HG02623 (cell line): ENCODE measurements at regions not wholly inside any gene's neighbourhood (a gene's known extent, or its start where the extent isn't known, plus 50 kb on each side); places are given as distances from the start of the nearest gene placed in this dataset.

Source experiments
- ATAC-seq: cut with Tn5 transposase; IDR thresholded peaks from one replicate; pipeline ENCODE4 v1.9.1; 2021; ENCODE audit warnings: moderate library complexity; ENCODE audit not compliant: unreplicated experiment

- peak; percentile 59 for ATAC-seq
These were observed 519.2 kb downstream of the ARAP2 start for GRCh38 chr4:35725131-35725530.

GRCh38 chr4:35730414-35730813, 513.9 kb downstream of the ARAP2 start:
- ATAC-seq, result no peak

DNA sequence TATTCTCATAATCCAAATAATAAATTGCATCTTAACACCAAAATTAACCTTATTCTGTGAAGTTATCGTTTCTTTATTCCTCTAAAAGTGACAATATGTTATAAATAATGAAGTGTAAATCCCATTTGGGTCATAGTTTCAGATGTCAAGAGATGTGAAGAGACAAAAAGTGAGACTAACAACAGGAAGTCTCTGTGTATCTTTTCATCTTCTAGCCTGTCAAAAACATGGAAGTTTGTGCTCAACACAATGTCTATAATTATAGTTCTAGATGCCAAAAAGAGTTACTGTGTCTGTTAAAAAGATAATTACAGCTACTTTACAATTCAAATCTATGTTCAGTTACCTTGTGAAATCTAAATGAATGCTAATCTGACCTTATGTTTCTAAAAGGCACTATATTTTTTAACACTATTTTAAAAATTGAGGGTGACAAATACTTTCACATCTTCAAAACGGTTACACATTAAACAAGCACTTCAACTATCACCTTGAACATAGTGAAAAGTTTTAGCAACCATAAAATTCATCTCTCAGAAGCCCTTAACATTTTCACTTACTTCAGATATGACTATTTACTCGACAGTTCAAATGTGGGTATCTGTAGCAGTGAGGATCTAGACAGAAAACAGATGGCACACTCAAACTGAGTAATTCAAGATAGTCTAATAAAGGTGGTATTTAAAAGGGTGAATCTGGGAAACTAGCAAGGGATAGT, 509.8 kb downstream of the ARAP2 start:
- ATAC-seq, result peak; percentile 62

DNA sequence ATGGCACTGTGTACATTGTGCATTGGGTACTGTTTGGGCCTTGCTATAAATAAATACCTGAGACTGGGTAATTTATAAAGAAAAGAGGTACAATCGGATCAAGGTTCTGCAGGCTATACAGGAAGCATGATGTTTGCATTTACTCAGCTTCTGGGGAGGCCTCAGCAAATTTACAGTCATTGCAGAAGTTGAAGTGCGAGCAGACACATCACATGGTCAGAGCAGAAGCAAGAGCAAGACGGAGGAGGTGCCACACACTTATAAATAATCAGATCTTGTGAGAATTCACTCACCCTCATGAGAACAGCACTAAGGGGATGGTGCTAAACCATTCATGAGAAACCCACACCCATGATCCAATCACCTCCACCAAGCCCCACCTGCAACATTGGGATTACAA, 505.0 kb downstream of the ARAP2 start:
- ATAC-seq, result no peak

- ATAC-seq, result no peak
These were observed 490.3 kb downstream of the ARAP2 start for GRCh38 chr4:35754047-35754446.

DNA sequence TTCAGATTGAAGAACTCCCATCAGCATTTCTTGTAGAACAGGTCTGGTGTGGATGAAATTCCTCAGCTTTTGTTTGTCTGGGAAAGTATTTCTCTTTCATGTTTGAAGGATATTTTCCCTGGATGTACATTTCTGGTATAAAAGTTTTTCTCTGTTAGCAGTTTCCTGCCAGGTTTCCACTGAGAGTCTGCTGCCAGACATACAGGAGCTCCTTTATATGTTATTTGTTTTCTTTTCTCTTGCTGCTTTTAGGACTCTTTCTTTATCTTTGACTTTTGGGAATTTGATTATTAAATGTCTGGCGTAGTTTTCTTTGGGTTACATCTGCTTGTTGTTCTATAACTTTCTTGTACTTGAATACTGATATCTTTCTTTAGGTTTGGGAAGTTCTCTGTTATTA, 486.5 kb downstream of the ARAP2 start:
- no peak for ATAC-seq

DNA sequence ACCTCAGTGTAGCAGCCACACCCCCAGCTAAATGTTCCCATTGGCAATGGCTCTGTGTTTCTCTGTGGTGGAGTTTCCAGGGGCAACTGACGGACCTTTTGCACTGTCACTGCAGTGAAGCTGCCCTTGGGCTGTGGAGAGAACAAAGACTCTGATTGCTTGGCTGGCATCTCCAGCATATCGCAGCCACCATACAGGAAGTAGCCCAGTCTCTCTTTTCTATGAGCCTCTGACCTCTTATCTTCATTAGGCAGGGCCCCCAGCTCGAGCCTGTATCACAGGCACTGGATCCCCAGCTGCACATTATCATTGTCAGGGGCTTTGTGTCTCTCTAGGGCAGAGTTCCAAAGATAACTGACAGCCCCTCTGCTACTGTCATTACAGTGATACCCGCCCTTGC, 483.5 kb downstream of the ARAP2 start:
- no peak for ATAC-seq

DNA sequence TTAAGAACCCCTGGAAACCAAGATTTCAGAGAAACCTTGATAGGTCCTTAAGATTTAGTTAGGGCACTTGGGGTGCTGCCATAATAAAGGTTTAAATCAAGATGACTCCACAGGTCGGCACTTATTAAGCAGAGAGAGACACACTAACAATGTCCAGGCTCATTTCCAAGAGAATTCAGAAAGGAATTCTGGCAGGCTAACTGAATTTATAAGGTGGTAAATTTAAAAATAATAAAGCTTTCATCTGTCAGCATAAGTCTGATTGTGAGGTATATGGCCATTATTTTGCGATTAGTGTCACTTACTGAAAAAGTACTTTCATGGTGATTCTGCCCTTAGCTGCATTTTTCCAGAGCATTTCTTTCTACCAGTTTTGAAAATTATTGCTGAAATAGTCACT, 472.7 kb downstream of the ARAP2 start:
- ATAC-seq, result no peak

DNA sequence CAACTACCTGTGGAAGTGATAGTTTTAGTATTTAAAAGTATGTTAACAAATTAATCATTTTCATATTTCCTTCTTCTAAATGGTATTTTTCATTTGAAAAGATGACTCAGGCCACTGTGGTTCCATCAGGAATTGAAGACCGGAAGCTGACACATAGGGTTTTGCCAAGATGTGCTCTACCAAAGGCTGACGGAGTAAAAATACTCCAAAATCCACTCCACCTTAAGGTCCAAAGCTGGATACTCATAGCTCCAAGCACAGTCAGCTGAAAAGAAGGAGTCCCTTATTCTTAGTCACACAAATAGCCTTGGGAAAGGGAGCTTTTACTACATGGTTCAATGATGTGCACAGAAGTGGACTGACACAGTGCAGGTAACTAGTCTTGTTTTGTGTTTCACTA, 472.0 kb downstream of the ARAP2 start:
- no peak for ATAC-seq

DNA sequence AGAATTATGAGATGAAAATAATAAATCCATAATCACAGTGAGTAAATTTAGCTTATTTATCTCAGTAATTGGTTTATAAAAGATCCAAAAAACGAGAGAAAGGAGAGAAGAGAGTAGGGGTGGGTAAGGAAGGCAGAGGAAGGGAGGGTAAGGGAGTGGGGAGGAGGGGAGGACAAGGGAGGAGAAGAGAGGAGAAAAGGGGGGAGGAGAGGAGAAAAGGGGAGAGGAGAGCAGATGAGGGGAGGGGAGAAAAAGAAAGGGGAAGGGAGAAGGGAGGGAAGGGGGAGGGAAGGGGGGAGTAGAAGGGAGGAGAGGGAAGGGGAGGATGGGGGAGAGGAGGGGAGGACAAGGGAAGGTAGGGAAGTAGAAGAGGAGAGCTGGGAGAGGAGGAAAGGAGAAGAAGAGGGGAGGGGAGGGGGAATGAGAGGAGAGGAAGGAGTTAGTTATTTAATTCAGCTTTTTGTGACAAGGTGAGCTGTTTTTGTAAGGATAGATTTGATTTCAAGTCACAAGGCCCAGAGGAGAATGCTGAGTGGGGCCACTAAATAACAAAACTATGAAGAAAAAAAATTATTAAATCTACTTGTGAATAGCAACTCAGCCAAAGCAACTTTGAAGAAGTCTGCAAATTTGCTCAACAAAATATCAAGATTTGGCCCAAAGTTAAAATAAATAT, 454.3 kb downstream of the ARAP2 start:
- no peak for ATAC-seq

DNA sequence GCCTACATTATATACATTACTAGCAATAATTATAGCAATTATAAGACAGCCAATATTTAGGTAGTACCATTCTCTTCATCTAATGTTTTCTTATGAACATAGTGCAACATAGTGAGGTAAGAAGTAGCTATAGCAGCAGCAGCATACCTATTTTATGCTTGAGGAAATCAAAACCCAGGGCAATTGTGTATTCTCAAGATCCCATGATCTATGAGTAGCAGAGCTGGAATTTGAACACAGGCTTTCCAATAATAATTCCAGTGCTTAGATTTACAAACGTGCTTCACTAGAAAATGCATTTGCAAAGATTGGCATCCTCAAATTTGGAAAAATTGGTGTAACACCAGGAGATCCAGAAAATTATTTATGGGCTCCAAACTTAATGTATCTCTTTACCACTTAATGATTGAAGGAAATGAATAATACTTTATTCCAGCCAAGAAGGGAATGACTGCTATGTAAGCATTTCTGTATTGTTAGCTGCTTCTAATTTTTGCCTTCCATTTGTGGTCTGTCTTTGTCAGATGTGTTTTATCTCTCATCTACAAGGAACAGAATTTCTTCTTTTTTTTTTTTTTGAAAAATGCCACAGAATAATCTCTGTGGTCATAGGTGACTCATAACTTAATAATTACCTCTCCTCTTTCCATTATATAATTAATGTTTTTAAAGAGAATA, 451.1 kb downstream of the ARAP2 start:
- no peak for ATAC-seq

DNA sequence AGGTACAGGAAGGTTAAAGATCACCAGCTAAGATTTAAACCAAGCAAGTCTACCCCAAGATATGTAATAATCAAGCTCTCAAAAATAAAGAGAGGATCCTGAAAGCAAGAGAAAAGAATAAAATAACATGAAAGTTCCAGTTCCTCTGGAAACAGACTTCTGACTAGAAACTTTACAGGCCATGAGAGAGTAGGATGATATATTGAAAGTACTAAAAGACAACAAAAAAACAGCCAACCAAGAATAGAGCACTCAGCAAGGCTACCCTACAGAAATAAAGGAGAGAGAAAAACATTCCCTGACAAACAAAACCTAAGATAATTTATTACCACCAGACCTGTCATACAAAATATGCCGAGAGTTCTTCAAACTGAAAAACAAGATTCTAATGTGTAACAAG, 450.5 kb downstream of the ARAP2 start:
- no peak for ATAC-seq

GRCh38 chr4:35800669-35801068, 443.6 kb downstream of the ARAP2 start:
- no peak for ATAC-seq

GRCh38 chr4:35802644-35803043, 441.7 kb downstream of the ARAP2 start:
- ATAC-seq, result no peak

DNA sequence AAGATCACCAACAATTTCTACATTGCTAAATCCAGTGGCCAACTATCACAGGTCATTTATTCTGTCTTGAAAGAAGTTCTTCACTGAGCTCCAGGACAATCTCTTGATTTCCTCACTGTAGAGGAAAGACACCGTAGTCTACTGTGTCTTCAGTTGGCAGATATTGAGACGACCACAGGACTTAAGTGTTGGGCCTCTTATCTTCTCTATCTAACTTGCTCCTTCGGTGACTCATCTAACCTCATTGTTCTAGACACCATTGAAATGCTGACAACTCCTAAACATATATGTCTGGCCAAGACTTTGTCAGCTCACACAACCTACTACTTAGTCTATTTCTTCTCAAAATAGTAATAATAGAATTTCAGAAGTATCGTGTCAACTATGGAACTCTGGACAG, 425.8 kb downstream of the ARAP2 start:
- no peak for ATAC-seq

- ATAC-seq, result no peak
These were observed 424.3 kb downstream of the ARAP2 start for GRCh38 chr4:35820003-35820402.

DNA sequence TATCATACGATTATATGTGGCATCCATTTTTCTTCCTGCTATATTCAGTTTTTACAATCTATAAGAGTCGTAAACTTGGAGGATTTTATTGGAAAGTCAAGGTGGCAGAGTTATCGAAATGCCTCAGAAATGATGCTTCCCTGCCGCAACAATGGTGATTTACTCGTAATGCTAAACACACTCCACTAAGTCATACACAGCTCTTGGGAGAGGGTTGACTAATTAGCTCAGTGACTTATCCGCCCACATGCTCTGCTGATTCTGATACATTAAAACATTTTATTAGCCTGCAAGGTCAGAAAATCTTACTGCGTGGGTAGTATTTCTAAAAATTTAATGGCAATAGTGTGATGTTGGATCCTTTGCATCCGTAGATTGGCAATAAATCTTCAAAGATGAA, 420.1 kb downstream of the ARAP2 start:
- no peak for ATAC-seq

DNA sequence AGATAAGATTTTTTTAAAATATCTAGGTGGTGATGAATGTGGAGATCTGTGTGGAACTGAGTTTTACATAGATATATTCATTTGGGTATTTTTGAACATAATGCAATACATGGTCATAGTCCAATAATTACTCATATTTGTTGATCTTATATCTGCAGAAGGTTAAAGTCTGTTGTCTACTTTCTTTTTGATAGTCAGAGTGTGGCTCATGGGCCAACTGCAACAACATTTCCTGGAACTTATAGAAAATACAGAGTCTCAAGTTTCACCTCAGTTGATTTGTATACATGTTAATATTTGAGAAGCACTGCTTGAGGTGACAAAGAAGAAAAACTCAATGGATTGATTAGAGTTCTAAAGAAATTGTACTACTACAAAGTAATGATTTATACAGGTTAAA, 408.4 kb downstream of the ARAP2 start:
- no peak for ATAC-seq

DNA sequence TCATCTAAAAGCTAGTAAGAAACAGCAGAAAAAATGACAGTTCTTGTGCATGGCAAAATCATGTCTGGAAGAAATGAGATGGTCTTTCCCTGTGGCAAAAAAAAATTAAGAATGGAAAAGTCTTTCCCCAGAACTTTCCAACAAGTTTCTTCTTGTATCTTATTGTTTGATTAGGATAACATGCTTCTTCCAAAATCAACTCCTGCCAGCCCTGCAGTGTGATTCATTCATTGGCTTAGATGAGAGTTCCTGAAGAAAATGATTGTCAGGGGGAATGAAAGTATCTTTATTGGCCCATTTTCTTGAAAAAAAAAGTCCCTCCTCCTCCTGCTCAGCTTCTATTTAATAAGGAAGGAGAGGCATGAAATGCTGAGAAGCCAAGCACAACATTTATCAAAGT, 407.7 kb downstream of the ARAP2 start:
- ATAC-seq, result no peak

GRCh38 chr4:35867057-35867456, 377.3 kb downstream of the ARAP2 start:
- no peak for ATAC-seq

DNA sequence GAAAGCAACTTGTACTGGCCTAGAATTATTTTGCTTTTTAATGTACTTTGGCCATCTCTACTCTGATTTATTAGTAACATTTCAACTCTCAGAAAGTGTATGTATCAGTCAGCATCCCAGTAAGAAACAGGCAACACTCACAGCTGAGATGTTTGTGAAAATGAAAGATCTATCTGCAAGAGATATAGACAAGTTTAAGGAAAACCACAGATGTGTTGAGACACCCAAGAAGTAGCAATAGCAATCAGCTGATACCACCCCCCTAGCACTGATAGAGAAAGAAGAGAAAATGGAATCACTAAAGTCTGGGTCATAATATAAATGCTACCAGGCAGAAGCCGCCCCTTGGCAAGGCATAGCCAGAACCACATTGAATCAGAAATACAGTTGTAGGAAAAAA, 372.0 kb downstream of the ARAP2 start:
- ATAC-seq, result no peak

- no peak for ATAC-seq
These were observed 364.8 kb downstream of the ARAP2 start for GRCh38 chr4:35879479-35879878.
